Suprapubic skin (tissue), 2 donors: ENCODE measurements at regions not wholly inside any gene's neighbourhood (a gene's known extent, or its start where the extent isn't known, plus 50 kb on each side); places are given as distances from the start of the nearest gene placed in this dataset.

Experiments used
- EP300 ChIP-seq: sonication (generic); formaldehyde crosslinking; IDR thresholded peaks from one replicate; pipeline ENCODE4 v1.6.1; 2017; ENCODE audit warnings: antibody characterized with exemption
- POLR2A ChIP-seq, 2 donors: fragments of 450-650 bp; IDR thresholded peaks; one replicate each; pipeline ENCODE4 v1.6.1; 2017; ENCODE audit warnings: antibody characterized with exemption in 2 of 2, mild to moderate bottlenecking in 2 of 2, moderate library complexity in 2 of 2

- TF ChIP-seq EP300: no peak
- TF ChIP-seq POLR2A (IDR thresholded peaks at IDR 0.05): no peak
Observed at GRCh38 chr11:69966910-69967483, 111.1 kb upstream of the ANO1 start.
